Activated effector memory CD4-positive, alpha-beta T cell treated with Interleukin-2 at 50 U/mL for 16 hours (primary cell): ENCODE measurements at regions not wholly inside any gene's neighbourhood (a gene's known extent, or its start where the extent isn't known, plus 50 kb on each side); places are given as distances from the start of the nearest gene placed in this dataset.
"Not testable (repeated sequence)": the region's sequence is repeated elsewhere in the genome, so short reads cannot be mapped to it uniquely, and the experiment has no call there.

Source experiments
- DNase-seq: peaks from one replicate; pipeline ENCODE4 v3.0.0-alpha.2; 2020

DNA sequence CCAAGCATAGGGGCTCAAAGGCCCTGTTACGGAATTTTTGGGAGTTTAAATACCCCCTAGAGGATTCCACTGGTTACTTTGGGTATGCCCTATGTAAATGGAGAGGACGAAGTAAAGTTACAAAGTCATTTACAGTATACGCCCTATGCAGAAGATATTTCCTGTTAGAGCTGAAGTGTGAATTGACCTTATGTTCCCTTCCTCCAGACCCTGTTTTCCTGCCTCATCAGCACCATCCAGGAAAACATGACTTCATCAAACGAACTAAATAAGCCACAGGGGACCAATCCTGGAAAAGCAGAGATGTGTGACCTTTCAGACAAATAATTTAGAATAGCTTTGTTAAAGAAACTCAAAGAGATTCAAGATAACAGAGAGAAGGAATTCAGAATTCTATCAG, 177.4 kb downstream of the SQOR start:
- no peak for DNase-seq

DNA sequence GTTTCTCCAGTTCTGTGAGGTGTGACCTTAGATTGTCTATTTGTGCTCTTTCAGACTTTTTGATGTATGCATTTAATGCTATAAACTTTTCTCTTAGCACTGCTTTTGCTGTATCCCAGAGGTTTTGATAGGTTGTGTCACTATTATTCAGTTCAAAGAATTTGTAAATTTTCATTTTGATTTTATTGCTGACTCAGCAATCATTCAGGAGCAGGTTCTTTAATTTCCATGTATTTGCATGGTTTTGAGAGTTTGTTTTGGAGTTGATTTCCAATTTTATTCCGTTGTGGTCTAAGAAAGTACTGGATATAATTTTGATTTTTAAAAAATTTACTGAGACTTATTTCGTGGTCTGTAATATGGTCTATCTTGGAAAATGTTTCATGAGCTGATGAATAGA, 182.7 kb downstream of the SQOR start:
- not testable (repeated sequence) for DNase-seq

DNA sequence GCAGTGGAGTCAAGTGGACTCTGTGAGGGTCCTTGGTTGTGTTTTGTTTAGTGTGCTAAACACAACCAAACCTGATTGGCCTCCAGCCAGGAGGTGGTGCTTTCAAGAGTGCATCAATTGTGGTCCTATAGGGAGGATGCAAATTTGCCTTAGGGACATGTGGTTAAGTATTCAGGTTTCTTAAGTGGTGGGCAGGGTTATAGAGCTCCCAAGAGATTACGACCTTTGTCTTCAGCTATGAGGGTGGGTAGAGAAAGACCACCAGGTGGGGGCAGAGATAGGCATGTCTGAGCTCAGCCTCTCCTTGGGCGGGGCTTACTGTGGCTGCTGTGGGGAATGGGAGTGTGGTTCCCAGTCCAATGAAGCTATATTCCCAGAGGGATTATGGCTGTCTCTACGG, 186.6 kb downstream of the SQOR start:
- DNase-seq: no peak

DNA sequence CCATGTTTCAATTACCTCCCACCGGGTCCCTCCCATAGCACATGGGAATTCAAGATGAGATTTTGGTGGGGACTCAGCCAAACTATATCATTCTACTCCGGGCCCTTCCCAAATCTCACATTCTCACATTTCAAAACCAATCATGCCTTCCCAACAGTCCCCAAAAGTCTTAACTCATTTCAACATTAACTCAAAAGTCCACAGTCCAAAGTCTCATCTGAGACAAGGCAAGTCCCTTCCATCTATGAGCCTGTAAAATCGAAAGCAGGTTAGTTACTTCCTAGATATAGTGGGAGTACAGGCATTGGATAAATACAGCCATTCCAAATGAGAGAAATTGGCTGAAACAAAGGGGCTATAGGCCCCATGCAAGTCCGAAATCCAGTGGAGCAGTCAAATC, 188.1 kb downstream of the SQOR start:
- not testable (repeated sequence) for DNase-seq

GRCh38 chr15:45827275-45827674, 192.4 kb downstream of the SQOR start:
- no peak for DNase-seq

- no peak for DNase-seq
Measured at GRCh38 chr15:45827766-45828165, 192.9 kb downstream of the SQOR start.

DNA sequence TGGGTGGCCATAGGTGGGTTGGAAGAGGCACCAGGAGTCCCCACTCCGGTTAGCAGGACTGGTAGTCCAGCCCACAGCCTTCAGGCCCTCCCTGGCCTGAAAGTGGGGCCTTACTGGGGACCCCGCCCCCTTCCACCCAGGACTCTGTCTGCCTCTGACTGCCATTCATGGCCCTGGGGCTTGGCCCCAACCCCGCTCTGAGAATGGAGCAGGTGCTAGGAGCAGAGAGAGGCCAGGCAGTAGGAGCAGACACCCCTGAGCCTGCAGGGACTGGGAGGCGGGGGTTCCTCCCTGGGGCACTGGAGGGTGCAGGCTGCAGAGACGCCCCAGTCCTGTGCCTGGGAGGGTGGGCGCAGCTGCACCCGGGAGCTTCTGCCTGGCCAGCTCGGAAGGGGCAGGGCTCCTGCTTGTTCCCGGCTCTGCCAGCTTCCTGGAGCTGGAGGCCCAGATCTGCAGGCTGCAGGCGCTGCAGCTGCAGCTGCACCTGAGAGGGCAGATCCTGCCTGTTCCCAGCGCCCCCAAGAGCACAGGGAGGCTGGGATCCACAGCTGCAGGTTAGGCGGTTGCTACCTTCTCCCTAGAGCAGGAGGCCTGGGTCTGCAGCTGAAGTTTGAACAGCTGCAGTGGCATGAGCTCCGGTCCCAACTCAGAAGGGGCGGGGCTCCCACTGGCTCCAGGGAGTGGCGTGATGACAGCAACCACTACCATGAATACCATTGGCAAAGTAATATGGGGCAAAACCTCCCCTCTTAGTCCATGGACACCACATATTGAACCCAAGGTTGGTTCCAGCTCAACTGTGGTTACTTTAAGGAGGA, 194.7 kb downstream of the SQOR start:
- DNase-seq: no peak

DNA sequence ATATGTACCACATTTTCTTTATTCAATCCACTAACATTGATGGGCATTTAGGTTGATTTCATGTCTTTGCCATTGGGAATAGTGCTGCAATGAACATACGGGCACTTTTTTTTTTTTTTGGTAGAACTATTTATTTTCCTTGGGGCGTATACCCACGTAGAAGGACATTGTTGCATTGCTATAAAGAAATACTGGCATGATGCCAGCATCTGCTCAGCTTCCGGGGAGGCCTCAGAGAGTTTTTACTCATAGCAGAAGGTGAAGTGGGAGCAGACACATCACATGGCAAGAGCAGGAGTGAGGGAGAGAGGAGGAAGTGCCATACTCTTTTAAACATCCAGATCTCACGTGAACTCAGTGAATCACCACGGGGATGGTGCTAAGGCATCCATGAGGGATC, 197.0 kb downstream of the SQOR start:
- DNase-seq: no peak

DNA sequence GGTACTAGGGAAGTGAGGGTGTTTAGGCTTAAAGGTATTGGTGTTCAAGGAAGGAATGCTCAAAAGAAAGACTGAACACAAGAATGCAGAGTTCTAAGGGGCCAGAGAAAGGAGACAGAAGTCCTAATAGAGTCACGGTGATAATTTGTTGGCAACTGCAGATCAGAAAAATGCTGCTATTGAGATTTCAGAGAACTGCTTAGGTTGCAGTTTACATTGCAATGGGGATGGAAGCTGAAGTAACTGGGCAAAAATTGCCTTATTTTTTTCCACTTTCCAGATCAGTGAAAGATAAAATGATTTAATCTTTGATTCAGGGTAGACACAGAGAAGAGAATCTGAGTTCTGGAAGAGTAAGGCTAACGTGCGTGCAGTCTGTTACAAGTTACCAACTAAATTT, 199.8 kb downstream of the SQOR start:
- no peak for DNase-seq

DNA sequence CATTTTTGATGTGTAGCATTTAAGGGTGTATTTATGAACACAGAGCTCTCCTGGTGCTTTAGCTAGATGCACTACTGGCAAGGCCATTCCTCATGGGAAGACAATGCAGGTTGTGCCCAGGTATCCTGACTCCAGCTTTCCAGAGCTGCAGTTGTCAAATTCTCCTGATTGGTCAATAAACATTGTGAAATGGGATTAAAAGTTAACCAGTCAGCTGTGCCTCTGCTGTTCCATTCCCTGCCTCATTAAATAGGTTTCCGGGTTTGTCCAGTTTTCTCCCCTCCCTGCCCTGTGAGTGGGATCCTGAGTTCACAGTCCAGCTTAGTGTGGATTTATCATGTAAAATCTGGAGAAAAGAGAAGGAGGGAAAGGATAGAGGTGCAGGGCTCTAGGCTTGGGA, 207.3 kb downstream of the SQOR start:
- no peak for DNase-seq

- no peak for DNase-seq
Measured at GRCh38 chr15:45847645-45848044, 212.8 kb downstream of the SQOR start.

GRCh38 chr15:45849136-45849535, 214.3 kb downstream of the SQOR start:
- no peak for DNase-seq

GRCh38 chr15:45854455-45855202, 219.8 kb downstream of the SQOR start:
- no peak for DNase-seq

DNA sequence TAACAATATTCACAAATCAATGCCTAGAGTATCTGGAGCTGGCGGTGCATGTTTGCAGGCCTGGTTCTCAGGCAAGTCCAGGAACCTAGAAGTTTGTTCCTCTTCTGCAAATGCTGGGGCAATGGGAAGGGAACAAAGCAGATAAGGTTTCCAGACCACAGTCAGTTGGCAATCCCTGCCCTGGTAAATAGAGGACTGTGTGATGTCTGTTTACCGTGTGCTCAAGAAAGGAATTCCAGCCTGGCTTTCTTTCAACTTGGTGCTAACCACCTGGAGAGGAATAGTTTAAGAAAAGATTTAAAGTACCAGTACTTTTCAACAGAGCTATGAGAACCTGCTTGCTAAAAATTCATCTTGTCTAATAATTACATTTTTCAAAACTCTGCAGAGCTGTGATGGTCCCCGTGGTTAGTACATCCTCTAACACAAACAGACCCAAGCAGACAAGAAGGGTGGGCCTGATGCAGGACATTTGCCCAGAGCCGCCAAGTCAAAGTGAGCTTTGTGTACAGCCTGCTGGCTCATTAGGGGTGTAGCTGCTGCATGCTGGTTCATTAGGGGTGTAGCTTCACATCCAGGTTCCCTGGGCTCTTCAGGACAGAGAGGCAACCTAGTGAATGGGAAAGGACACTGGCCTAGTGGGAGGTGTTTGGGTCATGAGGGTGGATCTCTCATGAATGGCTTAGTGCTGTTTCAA, 220.5 kb downstream of the SQOR start:
- no peak for DNase-seq

DNA sequence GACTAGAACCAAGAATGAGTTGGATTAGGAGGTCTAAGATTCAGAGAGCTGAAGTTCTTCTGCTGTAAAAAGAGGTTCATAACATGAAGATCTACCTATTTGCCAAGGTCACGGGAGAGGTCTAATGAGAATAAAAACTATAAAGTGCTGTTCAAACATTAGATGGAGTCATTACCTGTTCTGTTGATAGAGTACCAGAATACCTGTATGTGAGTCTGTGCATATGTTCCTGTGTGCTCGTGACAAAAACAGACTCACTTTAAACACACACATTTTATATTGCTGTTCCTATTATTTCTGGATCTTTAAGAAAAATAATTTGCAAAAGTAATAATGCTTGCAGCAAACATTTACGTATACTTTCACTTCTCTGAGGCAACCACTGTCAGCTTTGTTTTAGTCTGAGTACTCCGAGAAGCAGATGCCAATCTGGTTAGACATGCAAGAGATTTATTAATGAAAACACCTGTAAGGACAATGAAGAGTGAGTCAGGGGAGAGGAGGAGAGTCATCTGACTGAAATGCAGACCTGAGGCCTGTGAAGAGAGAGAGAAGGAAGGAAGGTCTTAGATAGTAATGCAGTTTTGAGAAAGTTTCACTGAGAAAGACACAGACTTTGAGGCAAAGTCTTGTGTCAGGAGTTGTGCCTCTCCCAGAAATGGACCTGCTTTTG, 221.2 kb downstream of the SQOR start:
- DNase-seq: no peak

DNA sequence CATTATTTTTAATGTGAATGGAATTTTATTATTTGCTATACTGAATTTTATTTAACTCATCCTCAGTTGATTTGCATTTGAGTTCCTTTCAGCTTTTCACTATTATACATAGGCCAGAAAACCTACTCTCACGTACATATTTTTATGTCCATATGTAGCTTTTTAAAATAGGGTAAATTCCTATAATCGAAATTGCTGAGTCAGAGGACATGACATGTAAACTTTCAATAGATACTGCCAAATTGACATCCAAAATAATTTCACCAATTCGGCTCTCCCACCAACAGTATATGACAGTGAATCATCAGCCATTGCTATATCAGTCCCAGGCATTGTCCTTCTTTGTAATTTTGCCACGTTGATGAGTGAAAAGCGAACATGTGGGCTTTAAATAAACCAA, 222.5 kb downstream of the SQOR start:
- no peak for DNase-seq

- no peak for DNase-seq
Measured at GRCh38 chr15:45858491-45858890, 223.7 kb downstream of the SQOR start.

- DNase-seq: no peak
Measured at GRCh38 chr15:45862034-45862433, 227.2 kb downstream of the SQOR start.

DNA sequence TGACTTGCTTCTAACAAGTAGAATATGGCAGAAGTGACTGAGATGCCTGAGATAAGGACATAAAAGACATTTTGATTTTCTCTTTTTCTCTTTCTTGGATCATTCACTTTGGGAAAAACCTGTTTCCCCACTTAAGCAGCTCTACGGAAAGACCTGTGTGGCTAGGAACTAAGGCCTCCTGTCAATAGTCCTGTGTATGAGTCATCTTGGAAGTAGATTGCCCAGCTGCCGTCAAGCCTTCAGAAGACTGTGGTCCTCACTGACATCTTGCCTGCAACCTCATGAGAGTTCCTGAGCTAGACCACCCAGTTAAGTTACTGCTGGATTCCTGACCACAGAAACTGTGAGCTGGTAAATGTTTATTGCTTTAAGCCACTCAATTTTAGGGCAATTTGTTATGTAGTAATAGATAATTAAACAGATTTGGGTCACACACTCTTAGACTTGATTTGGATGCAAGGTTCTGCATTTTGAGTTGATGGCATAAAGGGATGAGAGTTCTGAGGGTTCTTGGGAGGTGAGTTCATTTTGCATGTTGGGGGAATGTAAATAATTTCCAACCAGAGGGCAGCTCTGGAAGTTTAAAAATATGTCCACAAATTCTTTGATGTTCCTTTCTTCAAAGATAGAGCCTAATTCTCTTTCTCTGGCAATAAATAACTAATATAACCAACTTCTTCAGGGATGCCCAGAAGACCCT, 229.2 kb downstream of the SQOR start:
- DNase-seq: no peak

DNA sequence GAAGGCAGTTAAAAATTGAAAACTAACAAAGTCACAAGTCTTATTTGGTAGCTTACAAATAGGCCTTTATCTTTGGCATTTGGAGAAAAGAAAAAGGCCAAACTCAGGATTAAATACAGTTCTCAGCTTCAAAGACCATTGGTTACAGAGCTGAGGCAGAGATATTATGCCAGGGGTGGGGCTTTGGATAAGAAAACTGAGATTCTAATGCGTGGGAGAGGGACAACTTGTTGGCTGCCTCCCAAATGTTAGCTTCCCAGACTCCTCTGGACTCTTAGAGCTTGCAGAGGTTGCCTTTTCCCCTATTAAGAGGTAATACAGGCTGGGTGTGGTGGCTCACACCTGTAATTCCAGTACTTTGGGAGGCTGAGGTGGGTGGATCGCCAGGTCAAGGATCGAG, 231.8 kb downstream of the SQOR start:
- no peak for DNase-seq

GRCh38 chr15:45867281-45867680, 232.5 kb downstream of the SQOR start:
- DNase-seq: no peak

- no peak for DNase-seq
Measured at GRCh38 chr15:45868109-45868691, 233.4 kb downstream of the SQOR start.
